ENCODE measurements at regions not wholly inside any gene's neighbourhood (a gene's known extent, or its start where the extent isn't known, plus 50 kb on each side); places are given as distances from the start of the nearest gene placed in this dataset.

GRCh38 chr15:70231484-70231883 lies 133.8 kb upstream of the TLE3 start:
- no peak overlapping the region for H3K4me2 ChIP-seq (ENCODE audit: low read depth, low read length)
- H3K36me3 ChIP-seq (ENCODE audit: control insufficient read depth, insufficient read depth, low read length): no peaks in the 10 kb centered on the region
- WGBS, 2 experiments (ENCODE audit: extremely low coverage in 2 of 2, insufficient read length in 1 of 2): no CpG with 5 or more reads among the region's 1 CpG
- no peaks in the 10 kb centered on the region for H3K79me1 ChIP-seq (ENCODE audit: low read depth in 1 of 2, low read length in 2 of 2)
- H3K9me3 ChIP-seq (ENCODE audit: control insufficient read depth, insufficient read depth, low read length): peaks cover 2% of the 10 kb centered on the region; the same call in 1 of the 2 replicates
- H2BK20ac ChIP-seq (ENCODE audit: low read depth, low read length): no peak overlapping the region
- POLR2A ChIA-PET (ENCODE audit: unreplicated experiment): no interaction called here
- no peak overlapping the region for H3K56ac ChIP-seq (ENCODE audit: extremely low read depth, insufficient read depth, low read length)
- DNase-seq (no peak), ATAC-seq (ENCODE audit: low read depth) (no peak)
- H3K9me1 ChIP-seq (ENCODE audit: insufficient read depth, low read length): no peaks in the 10 kb centered on the region
- in situ Hi-C loops (cut with MboI; ENCODE audit: low sequenced_read_pairs): no loop called here
- no peak overlapping the region for H3K4ac ChIP-seq (ENCODE audit: low read depth, low read length)
- H3K18ac ChIP-seq (ENCODE audit: low read depth, low read length): no peak overlapping the region
- no peak overlapping the region for H3K23ac ChIP-seq (ENCODE audit: low read depth, low read length)
- H4K20me1 ChIP-seq (ENCODE audit: insufficient read depth, low read length): no peaks in the 10 kb centered on the region
- CTCF ChIA-PET: no interaction called here
- H4K91ac ChIP-seq (ENCODE audit: insufficient read depth, low read depth, low read length): no peak overlapping the region
- no peak overlapping the region for H3K9ac ChIP-seq (ENCODE audit: low read depth, low read length)
- no peak overlapping the region for H3K14ac ChIP-seq (replicated peaks; ENCODE audit: low read depth, low read length)
- TF ChIP-seq MXI1 (IDR thresholded peaks at IDR 0.05; ENCODE audit: borderline replicate concordance, low read depth, low read length) (no peak), USF2 (IDR thresholded peaks at IDR 0.05; ENCODE audit: low read depth, low read length) (no peak), RFX5 (IDR thresholded peaks at IDR 0.05; ENCODE audit: low read depth, low read length) (no peak), CHD1 (IDR thresholded peaks at IDR 0.05; ENCODE audit: low read depth, low read length) (no peak), CTCF (conservative IDR thresholded peaks at IDR 0.05; ENCODE audit: low read depth, low read length) (no peak), ELK1 (IDR thresholded peaks at IDR 0.05; ENCODE audit: borderline replicate concordance, low read depth, low read length) (no peak), POLR2A (IDR thresholded peaks at IDR 0.05; ENCODE audit: low read depth, low read length) (no peak), SMC3 (IDR thresholded peaks at IDR 0.05; ENCODE audit: low read depth, low read length) (no peak), MAFK (IDR thresholded peaks at IDR 0.05; ENCODE audit: low read depth, low read length) (no peak), RCOR1 (IDR thresholded peaks at IDR 0.05; ENCODE audit: insufficient replicate concordance, low read length) (no peak), NFE2L2 (IDR thresholded peaks at IDR 0.05; ENCODE audit: low read depth, low read length) (no peak), CEBPB (IDR thresholded peaks at IDR 0.05; ENCODE audit: low read depth, low read length) (no peak), BHLHE40 (IDR thresholded peaks at IDR 0.05; ENCODE audit: low read depth, low read length) (no peak), MAZ (IDR thresholded peaks at IDR 0.05; ENCODE audit: borderline replicate concordance, low read depth, low read length) (no peak), RAD21 (IDR thresholded peaks at IDR 0.05; ENCODE audit: low read length) (no peak)
- H4K8ac ChIP-seq (ENCODE audit: low read depth in 2 of 2, low read length in 2 of 2): no peak overlapping the region
- H2BK120ac ChIP-seq (ENCODE audit: low read depth, low read length): no peak overlapping the region
- H3K4me3 ChIP-seq (ENCODE audit: insufficient read depth, low read depth, low read length): no peak overlapping the region
- H4K5ac ChIP-seq (ENCODE audit: low read depth, low read length): no peak overlapping the region
- dilution Hi-C loops (cut with HindIII; ENCODE audit: low sequenced_read_pairs, unreplicated experiment): no loop called here
- H3K27ac ChIP-seq (ENCODE audit: insufficient read depth, low read length): no peak overlapping the region
- no peak overlapping the region for H2AFZ ChIP-seq (replicated peaks; ENCODE audit: low read length, poor library complexity)
- H2BK5ac ChIP-seq (ENCODE audit: low read depth, low read length, poor library complexity, severe bottlenecking): no peak overlapping the region
- H2AK5ac ChIP-seq (ENCODE audit: low read depth, low read length): no peak overlapping the region
- intact Hi-C loops (cut with micrococcal nuclease): no loop called here
- H2AK9ac ChIP-seq (replicated peaks; ENCODE audit: low read depth, low read length, poor library complexity): no peak overlapping the region
- H3K4me1 ChIP-seq (ENCODE audit: control insufficient read depth, insufficient read depth, low read length): peaks cover 2% of the 10 kb centered on the region; the same call in 1 of the 2 replicates
- no TSS peak for BruUV-seq (replicated peaks)
- H2BK15ac ChIP-seq (ENCODE audit: low read depth, low read length): no peak overlapping the region
- peaks cover 20% of the 10 kb centered on the region for H3K27me3 ChIP-seq (ENCODE audit: control insufficient read depth, insufficient read depth, low read length)
